SK-N-MC (cell line): ENCODE measurements at regions not wholly inside any gene's neighbourhood (a gene's known extent, or its start where the extent isn't known, plus 50 kb on each side); places are given as distances from the start of the nearest gene placed in this dataset.

Experiments
- EZH2 ChIP-seq: fragments of 200-600 bp; sonication (generic); IDR thresholded peaks from one replicate; pipeline ENCODE4 v1.6.1; 2017; ENCODE audit warnings: antibody characterized with exemption
- POLR2AphosphoS5 ChIP-seq: IDR thresholded peaks from 2 replicates; pipeline ENCODE4 v1.6.1; 2012; ENCODE audit warnings: mild to moderate bottlenecking, low read depth, low read length, borderline replicate concordance

- TF ChIP-seq POLR2AphosphoS5 (no peak), EZH2 (no peak)
These were observed 280.4 kb upstream of the DAB1 start for GRCh38 chr1:57704231-57704630.
